IMR-90 (cell line): ENCODE measurements at regions not wholly inside any gene's neighbourhood (a gene's known extent, or its start where the extent isn't known, plus 50 kb on each side); places are given as distances from the start of the nearest gene placed in this dataset.

Experiments
- ATAC-seq: fragments of 200-7000 bp; cut with Tn5 transposase; 2 replicates; pipeline ENCODE4 v1.9.1; 2020; ENCODE audit warnings: low read depth, mild to moderate bottlenecking, moderate library complexity
- BruUV-seq: library from RNA; stranded (reverse); fragments of 400-500 nt; replicated peaks from 2 replicates; lab custom pipeline; 2021; lab: Mats Ljungman, UMichigan
- CTCF ChIA-PET: fragments of 300-600 bp; formaldehyde crosslinking; extraction: SDS; loops from one replicate; lab custom pipeline; 2021; ENCODE audit warnings: antibody characterized with exemption; lab: Yijun Ruan, JAX
- POLR2A ChIA-PET: fragments of 300-600 bp; sonication (Branson Sonifier 250); formaldehyde crosslinking; loops from one replicate; lab custom pipeline; 2022; ENCODE audit warnings: antibody characterized with exemption; ENCODE audit not compliant: unreplicated experiment; lab: Charles Lee
- DNase-seq: peaks from one replicate; pipeline ENCODE4 v3.0.0; 2013
- H2AFZ ChIP-seq: replicated peaks from 2 replicates; pipeline ENCODE3; 2013; ENCODE audit warnings: low read length, mild to moderate bottlenecking; ENCODE audit not compliant: poor library complexity
- H2AK5ac ChIP-seq: 2 replicates; pipeline ENCODE4 v1.6.1; 2013; ENCODE audit warnings: low read depth, low read length, inconsistent platforms
- H2AK9ac ChIP-seq: replicated peaks from 2 replicates; pipeline ENCODE3; 2013; ENCODE audit warnings: mild to moderate bottlenecking, low read depth, low read length, moderate library complexity; ENCODE audit not compliant: poor library complexity
- H2BK120ac ChIP-seq: 2 replicates; pipeline ENCODE4 v1.6.1; 2013; ENCODE audit warnings: low read depth, low read length, inconsistent platforms
- H2BK15ac ChIP-seq: 3 replicates; pipeline ENCODE4 v1.6.1; 2013; ENCODE audit warnings: low read depth, low read length, inconsistent platforms
- H2BK20ac ChIP-seq: 2 replicates; pipeline ENCODE4 v1.6.1; 2013; ENCODE audit warnings: low read depth, mild to moderate bottlenecking, inconsistent platforms, low read length, moderate library complexity
- H2BK5ac ChIP-seq: 2 replicates; pipeline ENCODE4 v1.6.1; 2013; ENCODE audit warnings: mild to moderate bottlenecking, low read depth, low read length, inconsistent platforms; ENCODE audit not compliant: poor library complexity, severe bottlenecking
- H3K14ac ChIP-seq: replicated peaks from 2 replicates; pipeline ENCODE4 v1.6.1; 2013; ENCODE audit warnings: low read depth, low read length, inconsistent platforms
- H3K18ac ChIP-seq: 2 replicates; pipeline ENCODE4 v1.6.1; 2013; ENCODE audit warnings: low read depth, low read length, control low read depth
- H3K23ac ChIP-seq: 2 replicates; pipeline ENCODE4 v1.6.1; 2013; ENCODE audit warnings: low read depth, low read length, inconsistent platforms
- H3K27ac ChIP-seq: 2 replicates; pipeline ENCODE4 v1.5.1; 2013; ENCODE audit warnings: mild to moderate bottlenecking, control low read depth, low read length; ENCODE audit not compliant: insufficient read depth
- H3K27me3 ChIP-seq: 2 replicates; pipeline ENCODE4 v1.6.1; 2013; ENCODE audit warnings: low read length; ENCODE audit not compliant: control insufficient read depth, insufficient read depth
- H3K36me3 ChIP-seq: 2 replicates; pipeline ENCODE4 v1.6.1; 2013; ENCODE audit warnings: low read length, mixed read lengths; ENCODE audit not compliant: control insufficient read depth, insufficient read depth
- H3K4ac ChIP-seq: 2 replicates; pipeline ENCODE4 v1.6.1; 2013; ENCODE audit warnings: low read depth, low read length, inconsistent platforms
- H3K4me1 ChIP-seq: 2 replicates; pipeline ENCODE4 v1.6.1; 2013; ENCODE audit warnings: low read length, mixed read lengths; ENCODE audit not compliant: control insufficient read depth, insufficient read depth
- H3K4me2 ChIP-seq: 2 replicates; pipeline ENCODE4 v1.6.1; 2013; ENCODE audit warnings: low read depth, mild to moderate bottlenecking, control low read depth, low read length, moderate library complexity
- H3K4me3 ChIP-seq: 2 replicates; pipeline ENCODE4 v1.5.1; 2013; ENCODE audit warnings: low read depth, mild to moderate bottlenecking, control low read depth, low read length, moderate library complexity; ENCODE audit not compliant: insufficient read depth
- H3K56ac ChIP-seq: 2 replicates; pipeline ENCODE4 v1.6.1; 2013; ENCODE audit warnings: low read length, inconsistent platforms; ENCODE audit not compliant: insufficient read depth; ENCODE audit errors: extremely low read depth
- H3K79me1 ChIP-seq, 2 experiments: 2 replicates each; pipeline ENCODE4 v1.6.1; 2013; ENCODE audit warnings: low read length in 2 of 2, inconsistent platforms in 1 of 2, low read depth in 1 of 2
- H3K9ac ChIP-seq: 2 replicates; pipeline ENCODE4 v1.6.1; 2013; ENCODE audit warnings: low read depth, low read length, control low read depth
- H3K9me1 ChIP-seq: 2 replicates; pipeline ENCODE4 v1.6.1; 2013; ENCODE audit warnings: low read length, inconsistent platforms; ENCODE audit not compliant: insufficient read depth
- H3K9me3 ChIP-seq: 2 replicates; pipeline ENCODE4 v1.6.1; 2013; ENCODE audit warnings: low read length; ENCODE audit not compliant: control insufficient read depth, insufficient read depth
- H4K20me1 ChIP-seq: 2 replicates; pipeline ENCODE4 v1.6.1; 2013; ENCODE audit warnings: low read length, inconsistent platforms; ENCODE audit not compliant: insufficient read depth
- H4K5ac ChIP-seq: 2 replicates; pipeline ENCODE4 v1.6.1; 2013; ENCODE audit warnings: mild to moderate bottlenecking, low read depth, low read length, control low read depth
- H4K8ac ChIP-seq, 2 experiments: 2 replicates each; pipeline ENCODE4 v1.6.1; 2013; ENCODE audit warnings: low read depth in 2 of 2, low read length in 2 of 2, control low read depth in 1 of 2, inconsistent platforms in 1 of 2
- H4K91ac ChIP-seq: 2 replicates; pipeline ENCODE4 v1.6.1; 2013; ENCODE audit warnings: low read depth, low read length, inconsistent platforms; ENCODE audit not compliant: insufficient read depth
- BHLHE40 ChIP-seq: fragments of 150-350 bp; IDR thresholded peaks from 2 replicates; pipeline ENCODE4 v1.6.1; 2016; ENCODE audit warnings: mild to moderate bottlenecking, low read depth, low read length
- CEBPB ChIP-seq: IDR thresholded peaks from 2 replicates; pipeline ENCODE4 v1.6.1; 2012; ENCODE audit warnings: low read depth, low read length, improper control_type of control experiment
- CHD1 ChIP-seq: IDR thresholded peaks from 2 replicates; pipeline ENCODE4 v1.6.1; 2012; ENCODE audit warnings: low read depth, low read length, improper control_type of control experiment
- CTCF ChIP-seq: conservative IDR thresholded peaks from 2 replicates; pipeline ENCODE4 v1.5.1; 2012; ENCODE audit warnings: mild to moderate bottlenecking, low read depth, low read length, improper control_type of control experiment
- ELK1 ChIP-seq: fragments of 150-350 bp; IDR thresholded peaks from 2 replicates; pipeline ENCODE4 v1.6.1; 2016; ENCODE audit warnings: low read depth, mild to moderate bottlenecking, low read length, moderate library complexity, borderline replicate concordance
- FOS ChIP-seq: fragments of 150-350 bp; IDR thresholded peaks from 2 replicates; pipeline ENCODE4 v1.6.1; 2016; ENCODE audit warnings: low read depth, low read length
- MAFK ChIP-seq: IDR thresholded peaks from 2 replicates; pipeline ENCODE4 v1.6.1; 2012; ENCODE audit warnings: low read depth, low read length, improper control_type of control experiment
- MAZ ChIP-seq: IDR thresholded peaks from 2 replicates; pipeline ENCODE4 v1.6.1; 2012; ENCODE audit warnings: low read depth, mild to moderate bottlenecking, low read length, improper control_type of control experiment, moderate library complexity, borderline replicate concordance
- MXI1 ChIP-seq: IDR thresholded peaks from 2 replicates; pipeline ENCODE4 v1.6.1; 2012; ENCODE audit warnings: low read depth, mild to moderate bottlenecking, low read length, moderate library complexity, borderline replicate concordance
- NFE2L2 ChIP-seq: fragments of 150-350 bp; IDR thresholded peaks from 2 replicates; pipeline ENCODE4 v1.6.1; 2016; ENCODE audit warnings: low read depth, mild to moderate bottlenecking, low read length
- POLR2A ChIP-seq: IDR thresholded peaks from 2 replicates; pipeline ENCODE4 v1.6.1; 2012; ENCODE audit warnings: mild to moderate bottlenecking, low read depth, low read length
- RAD21 ChIP-seq: IDR thresholded peaks from 2 replicates; pipeline ENCODE4 v1.6.1; 2012; ENCODE audit warnings: low read length, improper control_type of control experiment
- RCOR1 ChIP-seq: IDR thresholded peaks from 2 replicates; pipeline ENCODE4 v1.6.1; 2012; ENCODE audit warnings: mild to moderate bottlenecking, low read length, improper control_type of control experiment; ENCODE audit not compliant: insufficient replicate concordance
- RFX5 ChIP-seq: IDR thresholded peaks from 2 replicates; pipeline ENCODE4 v1.8.0; 2012; ENCODE audit warnings: low read depth, mild to moderate bottlenecking, low read length, moderate library complexity
- SMC3 ChIP-seq: fragments of 150-350 bp; IDR thresholded peaks from 2 replicates; pipeline ENCODE4 v1.6.1; 2016; ENCODE audit warnings: low read depth, mild to moderate bottlenecking, antibody characterized with exemption, low read length, moderate library complexity
- USF2 ChIP-seq: fragments of 150-350 bp; IDR thresholded peaks from 2 replicates; pipeline ENCODE4 v1.6.1; 2017; ENCODE audit warnings: mild to moderate bottlenecking, antibody characterized with exemption, low read length, low read depth
- WGBS, 2 experiments: methylation state at CpG; one replicate each; pipeline versions ENCODE4 v1.1.5 to v1.1.7; 2013; ENCODE audit warnings: missing lambda C conversion rate in 2 of 2; ENCODE audit not compliant: insufficient read length in 1 of 2; ENCODE audit errors: extremely low coverage in 2 of 2; 5-methylcytosine and 5-hydroxymethylcytosine counted together
- dilution Hi-C: fragments of 300-500 bp; cut with HindIII; formaldehyde crosslinking; loops from one replicate; pipeline ENCODE4 v1.14.3; 2018; ENCODE audit warnings: low sequenced_read_pairs; ENCODE audit not compliant: unreplicated experiment
- in situ Hi-C: fragments of 300-500 bp; cut with MboI; formaldehyde crosslinking; loops from 3 replicates; pipeline ENCODE4 v1.14.3; 2019; ENCODE audit warnings: low sequenced_read_pairs, inconsistent platforms, mixed read lengths
- intact Hi-C: fragments of 100-400 bp; cut with micrococcal nuclease; formaldehyde crosslinking; loops from 2 replicates; pipeline ENCODE4 v1.10.0; 2022

GRCh38 chr11:25658916-25659315, 673.0 kb upstream of the ANO3 start:
- Histone ChIP-seq H3K56ac (no peak overlapping the region), H3K23ac (no peak overlapping the region), H3K36me3 (no peaks in the 10 kb centered on the region), H3K4me3 (no peak overlapping the region), H4K91ac (no peak overlapping the region), H3K4ac (no peak overlapping the region), H3K18ac (no peak overlapping the region), H3K9ac (no peak overlapping the region), H4K5ac (no peak overlapping the region), H2BK5ac (no peak overlapping the region), H3K4me1 (no peaks in the 10 kb centered on the region), H3K14ac (no peak overlapping the region), H3K27ac (no peak overlapping the region), H3K9me1 (no peaks in the 10 kb centered on the region), H3K27me3 (no peaks in the 10 kb centered on the region), H3K9me3 (no peaks in the 10 kb centered on the region), H4K20me1 (no peaks in the 10 kb centered on the region), H3K4me2 (no peak overlapping the region), H2BK15ac (no peak overlapping the region), H2AK9ac (no peak overlapping the region), H4K8ac (no peak overlapping the region), H2BK120ac (no peak overlapping the region), H2AFZ (no peak overlapping the region), H3K79me1 (no peaks in the 10 kb centered on the region), H2BK20ac (no peak overlapping the region), H2AK5ac (no peak overlapping the region)
- intact Hi-C loops (no loop called here), in situ Hi-C loops (no loop called here), dilution Hi-C loops (no loop called here)
- POLR2A ChIA-PET = no interaction called here
- WGBS, 2 experiments = no CpG with 5 or more reads among the region's 2 CpGs
- ATAC-seq (no peak), DNase-seq (no peak)
- no peak for TF ChIP-seq USF2
- TF ChIP-seq CEBPB = no peak
- TF ChIP-seq MAFK = no peak
- no peak for TF ChIP-seq MAZ
- no peak for TF ChIP-seq ELK1
- no peak for TF ChIP-seq CHD1
- no peak for TF ChIP-seq RAD21
- no peak for TF ChIP-seq RFX5
- no peak for TF ChIP-seq FOS
- TF ChIP-seq POLR2A = no peak
- no peak for TF ChIP-seq NFE2L2
- TF ChIP-seq MXI1 = no peak
- TF ChIP-seq SMC3 = no peak
- TF ChIP-seq RCOR1 = no peak
- TF ChIP-seq BHLHE40 = no peak
- TF ChIP-seq CTCF = no peak
- no TSS peak for BruUV-seq
- CTCF ChIA-PET = no interaction called here
